ENCODE measurements at regions not wholly inside any gene's neighbourhood (a gene's known extent, or its start where the extent isn't known, plus 50 kb on each side); places are given as distances from the start of the nearest gene placed in this dataset.
"Not testable (repeated sequence)": the region's sequence is repeated elsewhere in the genome, so short reads cannot be mapped to it uniquely, and the experiment has no call there.

- no peak for DNase-seq
Observed at GRCh38 chr11:92168936-92169335, 55.7 kb upstream of the FAT3 start.

- DNase-seq = no peak
Observed at GRCh38 chr11:92167571-92167970, 57.0 kb upstream of the FAT3 start.

DNA sequence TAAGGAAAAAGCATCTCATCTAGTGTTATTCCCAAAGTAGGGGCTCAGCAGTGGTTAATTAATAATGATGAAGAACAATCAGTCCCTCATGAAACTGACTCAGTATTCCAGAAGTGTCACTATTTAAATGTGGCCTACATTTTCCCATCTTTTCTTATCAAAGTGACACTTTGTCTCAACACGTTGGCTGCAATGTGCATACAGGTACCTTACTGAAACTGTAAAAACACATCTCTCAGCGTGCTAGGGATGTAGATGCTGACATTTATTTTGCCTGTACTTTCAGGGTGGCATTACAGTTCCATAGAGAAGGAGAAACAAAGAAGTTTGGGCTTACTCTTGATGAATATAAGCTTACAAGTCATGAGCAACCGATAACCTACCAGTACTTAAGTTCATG is 58.3 kb upstream of the FAT3 start:
- DNase-seq = no peak

DNA sequence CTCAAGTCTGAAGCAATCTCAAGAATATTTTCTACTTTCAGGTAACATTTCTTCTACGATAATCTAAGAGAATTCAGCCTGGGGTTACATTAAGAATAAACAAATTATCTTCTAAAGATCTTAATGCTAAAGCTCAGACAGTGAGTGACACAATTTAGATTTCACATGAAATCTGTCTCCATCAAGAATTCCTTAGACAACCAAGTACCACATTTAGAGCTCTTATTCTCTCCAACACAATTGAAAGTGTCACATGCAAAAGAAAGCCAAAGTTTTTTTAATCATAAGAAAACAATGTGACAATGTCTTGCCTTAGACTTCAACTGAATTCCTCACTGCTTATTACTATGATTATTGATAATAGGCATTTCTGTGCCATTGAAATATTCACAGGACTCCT is 60.7 kb upstream of the FAT3 start:
- DNase-seq = no peak

DNA sequence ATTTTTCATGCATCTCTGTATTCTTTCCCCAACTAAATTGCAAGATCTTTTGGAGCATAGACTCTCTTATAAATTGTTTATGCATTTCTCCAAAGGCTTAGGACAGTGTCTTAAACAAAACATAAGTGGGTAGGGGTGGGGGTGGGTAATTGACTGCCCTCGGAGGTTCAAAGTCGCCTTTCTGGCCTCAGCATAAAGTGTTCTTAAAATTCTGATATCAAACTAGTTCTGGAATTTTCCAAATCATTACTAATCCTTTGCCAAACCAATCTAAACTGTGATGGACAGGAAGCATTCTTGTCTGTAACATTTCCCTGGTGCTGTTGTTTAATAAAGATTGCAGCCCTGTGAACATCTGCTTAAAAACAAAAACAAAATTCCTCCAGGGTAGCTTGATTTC is 61.8 kb upstream of the FAT3 start:
- no peak for DNase-seq

GRCh38 chr11:92159931-92160330 is 64.7 kb upstream of the FAT3 start:
- no peak for DNase-seq

- not testable (repeated sequence) for DNase-seq
Observed at GRCh38 chr11:92157390-92157789, 67.2 kb upstream of the FAT3 start.

- no peak for DNase-seq
Observed at GRCh38 chr11:92154611-92155010, 70.0 kb upstream of the FAT3 start.

GRCh38 chr11:92154110-92154509 is 70.5 kb upstream of the FAT3 start:
- no peak for DNase-seq

DNA sequence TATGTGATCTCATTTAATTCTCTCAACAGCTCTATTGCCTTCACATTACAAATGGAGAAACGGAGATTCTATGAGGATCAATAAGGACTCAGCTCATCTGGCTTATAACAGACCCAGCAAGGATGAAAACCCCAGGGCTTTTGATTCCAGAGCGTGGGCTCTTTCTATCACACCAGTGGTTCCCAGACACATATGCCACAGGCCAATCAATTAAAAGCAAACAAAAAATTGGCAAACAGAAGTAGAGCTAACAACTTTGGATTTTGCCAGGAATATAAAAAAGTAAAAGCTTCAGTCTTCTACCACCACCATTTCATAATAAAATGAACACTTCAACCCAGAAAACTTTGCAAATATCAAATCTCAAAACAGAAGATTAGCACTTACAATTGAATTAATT is 71.1 kb upstream of the FAT3 start:
- no peak for DNase-seq

DNA sequence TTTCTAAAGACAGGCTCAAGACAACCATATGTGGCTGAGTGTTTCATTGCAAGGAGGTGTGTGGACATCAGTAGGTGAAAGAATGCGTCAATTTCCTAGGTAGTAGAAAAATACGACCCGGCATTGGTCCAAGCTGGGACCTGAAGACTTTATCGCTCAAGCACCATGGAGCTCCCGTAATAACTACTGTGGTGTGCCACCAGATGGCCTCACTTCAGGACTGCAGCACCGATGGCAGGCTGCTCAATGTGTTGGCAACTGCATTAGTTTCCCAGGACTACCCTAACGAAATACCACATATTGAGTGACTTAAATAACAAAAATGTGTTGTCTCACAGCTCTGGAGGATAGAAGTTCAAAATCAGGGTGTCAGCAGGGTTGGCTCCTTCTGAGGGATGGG is 72.4 kb upstream of the FAT3 start:
- no peak for DNase-seq

GRCh38 chr11:92149996-92150395 is 74.6 kb upstream of the FAT3 start:
- DNase-seq = no peak

GRCh38 chr11:92141725-92142124 is 82.9 kb upstream of the FAT3 start:
- no peak for DNase-seq

DNA sequence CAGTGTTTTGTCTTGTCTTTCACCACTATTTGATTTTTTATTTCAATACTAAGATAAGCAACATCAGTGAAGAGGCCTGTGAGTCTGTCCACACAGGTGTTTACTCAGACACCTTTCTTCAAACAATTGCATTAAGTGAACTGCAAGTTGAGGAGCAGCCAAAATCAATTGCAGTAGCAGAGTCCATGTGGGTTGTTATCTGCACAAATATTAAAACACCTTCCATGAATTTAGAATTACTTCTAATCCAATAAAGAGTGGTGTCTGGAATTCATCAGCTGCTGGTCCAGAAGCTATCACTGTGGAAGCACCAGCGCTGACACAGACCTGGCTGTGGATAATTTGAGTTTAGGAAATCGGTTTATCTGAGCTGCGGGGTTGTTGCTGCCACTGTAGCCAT is 83.5 kb upstream of the FAT3 start:
- DNase-seq = no peak

- DNase-seq = no peak
Observed at GRCh38 chr11:92140021-92140420, 84.6 kb upstream of the FAT3 start.

DNA sequence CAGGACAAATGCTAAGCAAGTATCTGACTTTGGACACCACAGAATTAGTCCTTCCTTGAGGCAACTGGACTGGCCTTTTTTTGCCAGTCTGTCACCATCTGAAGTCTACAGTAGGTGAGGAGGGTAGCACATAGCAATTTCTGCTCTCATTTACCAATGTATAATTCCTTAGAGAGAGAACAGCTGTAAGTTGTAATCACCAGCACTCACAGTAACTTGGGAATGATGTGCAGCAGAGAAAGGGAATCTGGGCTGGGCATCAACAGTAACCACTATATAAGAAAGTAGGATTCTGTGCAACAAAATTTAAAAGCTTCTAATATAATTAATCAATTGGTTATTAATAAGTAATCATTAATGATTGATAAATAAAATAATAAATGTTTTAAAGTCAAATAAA is 86.3 kb upstream of the FAT3 start:
- DNase-seq = no peak

GRCh38 chr11:92137747-92138146 is 86.9 kb upstream of the FAT3 start:
- no peak for DNase-seq

- DNase-seq = no peak
Observed at GRCh38 chr11:92136797-92137196, 87.8 kb upstream of the FAT3 start.

DNA sequence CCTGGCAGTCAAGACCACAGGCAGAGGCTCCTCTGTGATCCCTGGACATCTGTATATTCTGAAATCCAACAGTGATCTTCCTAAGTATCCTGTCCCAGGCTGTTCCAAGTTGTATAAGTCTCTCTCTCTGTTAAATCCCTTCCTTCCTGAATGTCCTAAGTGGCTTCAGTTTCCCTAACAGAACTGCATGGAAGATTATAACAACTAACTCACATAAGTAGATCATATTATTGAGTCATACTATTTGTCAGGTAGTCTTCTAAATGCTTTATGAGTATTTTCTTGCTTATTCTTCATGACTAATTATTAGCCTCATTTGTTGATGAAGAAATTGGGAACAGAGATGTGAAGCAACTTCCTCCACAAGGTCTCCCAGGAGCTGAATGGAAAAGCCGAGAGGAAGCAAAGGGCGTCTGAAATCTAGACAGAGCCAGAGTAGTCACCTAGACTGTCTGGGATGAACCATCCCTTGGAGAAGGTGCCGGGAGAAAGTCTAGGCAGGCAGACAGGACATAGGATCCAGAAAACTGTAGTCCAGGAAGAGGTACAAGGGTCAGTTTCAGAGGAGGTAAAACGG is 93.2 kb upstream of the FAT3 start:
- peak; percentile 43 for DNase-seq

- DNase-seq = peak; percentile 66
Observed at GRCh38 chr11:92130421-92130831, 94.2 kb upstream of the FAT3 start.

DNA sequence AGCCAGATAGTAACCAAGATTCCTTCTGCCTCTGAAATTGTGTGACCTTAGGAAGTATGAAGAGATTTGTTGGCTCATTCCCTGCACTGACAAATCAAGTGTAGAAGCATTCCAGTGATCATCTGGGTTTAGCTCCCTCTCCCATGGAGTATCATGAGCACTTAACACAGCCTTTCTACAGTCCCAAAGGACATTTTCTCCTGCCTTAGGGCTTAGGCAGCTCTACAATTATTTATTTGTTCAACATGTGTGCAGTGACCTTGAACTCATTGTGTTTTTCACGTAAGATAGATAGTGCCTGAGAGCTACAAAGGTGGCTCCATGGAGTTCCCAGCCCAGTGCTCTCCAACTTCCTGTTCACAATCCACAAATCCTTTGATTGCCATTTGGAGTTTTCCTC is 94.8 kb upstream of the FAT3 start:
- DNase-seq = no peak

GRCh38 chr11:92128026-92128425 is 96.6 kb upstream of the FAT3 start:
- no peak for DNase-seq

DNA sequence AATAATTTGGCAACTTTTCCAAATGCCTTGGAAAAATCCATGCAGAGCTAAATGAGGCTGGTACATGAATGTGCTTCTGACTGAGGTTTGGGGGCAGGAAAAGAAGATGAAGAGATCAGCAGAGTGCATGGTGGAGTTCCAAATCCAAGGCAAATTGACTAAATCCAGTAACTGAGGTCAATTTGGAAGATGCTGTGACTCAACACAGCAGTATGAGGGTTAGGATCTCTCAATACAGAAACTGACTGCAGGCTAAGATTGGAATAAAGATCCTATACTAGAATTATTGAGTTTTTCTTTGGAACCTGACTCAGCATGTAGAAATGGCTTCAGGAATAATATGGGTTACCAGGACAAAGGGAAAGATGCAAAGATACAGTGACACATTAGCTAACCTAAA is 99.3 kb upstream of the FAT3 start:
- no peak for DNase-seq

DNA sequence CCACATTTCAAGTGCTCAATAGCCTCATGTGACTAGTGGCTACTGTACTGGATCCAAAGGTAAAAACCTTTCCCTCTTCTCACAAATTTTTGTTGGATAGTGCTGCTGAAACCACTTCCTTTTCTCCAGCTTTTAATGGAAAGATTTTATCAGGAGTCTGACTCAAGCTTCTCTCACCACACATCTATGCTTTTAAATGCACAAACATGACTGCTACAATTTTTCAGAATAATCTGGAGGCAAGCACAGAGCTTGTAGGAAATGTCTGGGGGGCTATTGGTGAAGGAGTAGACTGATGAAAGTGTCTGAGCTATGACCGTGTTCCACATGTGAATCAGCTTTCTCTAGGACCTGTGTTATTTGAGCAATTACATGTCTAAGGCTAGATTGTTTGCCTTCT is 101.1 kb upstream of the FAT3 start:
- no peak for DNase-seq

- no peak for DNase-seq
Observed at GRCh38 chr11:92122561-92122960, 102.1 kb upstream of the FAT3 start.

DNA sequence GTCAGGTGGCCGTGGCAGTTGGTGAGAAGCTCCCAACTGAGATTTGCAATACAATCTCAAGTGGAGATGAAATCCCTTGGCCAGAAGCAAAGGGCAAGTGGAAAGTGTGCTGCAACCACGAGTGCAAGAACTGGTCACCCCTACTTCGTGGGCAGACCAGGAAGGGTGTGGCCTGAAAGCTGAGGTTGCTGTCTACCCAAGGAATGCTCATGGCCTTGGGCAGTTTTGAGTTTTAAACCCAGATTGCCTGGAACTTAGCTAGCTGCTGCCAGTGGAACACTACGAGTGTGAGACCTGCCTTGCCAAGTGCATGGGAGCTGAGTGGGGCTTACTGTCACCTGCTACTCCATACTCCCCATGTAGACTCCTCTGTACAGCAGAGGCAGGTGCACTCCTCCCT is 113.3 kb upstream of the FAT3 start:
- DNase-seq = no peak

Data from kidney glomerular epithelial cell (primary cell).